ENCODE measurements at regions not wholly inside any gene's neighbourhood (a gene's known extent, or its start where the extent isn't known, plus 50 kb on each side); places are given as distances from the start of the nearest gene placed in this dataset.

- TF ChIP-seq POLR2A (IDR thresholded peaks at IDR 0.05), result no peak
- TF ChIP-seq EP300 (IDR thresholded peaks at IDR 0.05), result no peak
- TF ChIP-seq CTCF (IDR thresholded peaks at IDR 0.05), result no peak
These were observed 744.9 kb upstream of the NCAM2 start for GRCh38 chr21:20253261-20253660.

Measured in gastroesophageal sphincter (tissue), 3 donors.